GM12891 (cell line): ENCODE measurements at regions not wholly inside any gene's neighbourhood (a gene's known extent, or its start where the extent isn't known, plus 50 kb on each side); places are given as distances from the start of the nearest gene placed in this dataset.
A peak's percentile ranks its signal among the peaks of the same experiment; 100 is the strongest.

Source experiments
- DNase-seq: peaks from one replicate; pipeline ENCODE4 v3.0.0; 2011; ENCODE audit warnings: low spot score; ENCODE audit not compliant: insufficient read length
- FAIRE-seq: peaks from 2 replicates; lab custom pipeline; 2011; peaks lifted over from hg19 to GRCh38; lab: Jason Lieb, UNC
- PAX5 ChIP-seq: IDR thresholded peaks from 2 replicates; pipeline ENCODE4 v1.6.1; 2011; ENCODE audit warnings: low read length, moderate library complexity, mild to moderate bottlenecking; ENCODE audit not compliant: insufficient read depth, severe bottlenecking
- POLR2A ChIP-seq: IDR thresholded peaks from 2 replicates; pipeline ENCODE4 v1.6.1; 2011; ENCODE audit warnings: low read depth, low read length, control low read depth
- POLR2AphosphoS5 ChIP-seq: IDR thresholded peaks from 2 replicates; pipeline ENCODE4 v1.6.1; 2011; ENCODE audit warnings: low read depth, low read length, control low read depth
- POU2F2 ChIP-seq: IDR thresholded peaks from 2 replicates; pipeline ENCODE4 v1.6.1; 2011; ENCODE audit warnings: low read depth, mild to moderate bottlenecking, control low read depth, low read length, moderate library complexity
- SPI1 ChIP-seq: IDR thresholded peaks from 2 replicates; pipeline ENCODE4 v1.6.1; 2011; ENCODE audit warnings: low read depth, low read length, control low read depth
- TAF1 ChIP-seq: IDR thresholded peaks from 2 replicates; pipeline ENCODE4 v1.6.1; 2011; ENCODE audit warnings: low read depth, low read length, control low read depth

- FAIRE-seq (no peak), DNase-seq (no peak)
- TF ChIP-seq POU2F2: no peak
- no peak for TF ChIP-seq TAF1
- TF ChIP-seq POLR2AphosphoS5: no peak
- no peak for TF ChIP-seq POLR2A
- no peak for TF ChIP-seq PAX5
- TF ChIP-seq SPI1: no peak
Measured at GRCh38 chr10:22770270-22770669, 55.9 kb upstream of the PIP4K2A start.

GRCh38 chr10:22767859-22768258 lies 53.5 kb upstream of the PIP4K2A start:
- TF ChIP-seq POU2F2 (no peak), POLR2AphosphoS5 (no peak), TAF1 (no peak), SPI1 (no peak), PAX5 (no peak), POLR2A (no peak)
- DNase-seq (no peak), FAIRE-seq (no peak)

DNA sequence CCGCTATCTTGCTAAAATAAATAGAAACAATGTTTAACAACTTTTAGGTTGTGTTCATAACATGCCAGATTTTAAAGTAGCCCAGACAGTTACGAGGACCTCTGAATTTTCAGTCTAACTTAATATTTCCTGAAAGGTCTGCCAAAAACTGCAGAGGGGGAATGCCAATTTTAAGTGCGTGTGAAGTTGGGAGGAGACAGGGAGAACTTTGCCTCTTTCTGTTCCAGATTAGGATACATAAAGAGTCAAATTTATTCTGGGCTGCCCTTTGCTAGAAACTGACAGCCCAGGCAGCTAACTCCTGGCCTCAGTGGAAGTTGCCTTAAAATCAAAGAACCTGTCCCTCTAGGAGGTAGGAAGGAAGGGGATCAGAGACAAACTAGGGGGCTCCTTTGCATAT lies 52.3 kb upstream of the PIP4K2A start:
- FAIRE-seq (no peak), DNase-seq (no peak)
- TF ChIP-seq POLR2A (no peak), POLR2AphosphoS5 (no peak), PAX5 (no peak), POU2F2 (no peak), SPI1 (no peak), TAF1 (no peak)

DNA sequence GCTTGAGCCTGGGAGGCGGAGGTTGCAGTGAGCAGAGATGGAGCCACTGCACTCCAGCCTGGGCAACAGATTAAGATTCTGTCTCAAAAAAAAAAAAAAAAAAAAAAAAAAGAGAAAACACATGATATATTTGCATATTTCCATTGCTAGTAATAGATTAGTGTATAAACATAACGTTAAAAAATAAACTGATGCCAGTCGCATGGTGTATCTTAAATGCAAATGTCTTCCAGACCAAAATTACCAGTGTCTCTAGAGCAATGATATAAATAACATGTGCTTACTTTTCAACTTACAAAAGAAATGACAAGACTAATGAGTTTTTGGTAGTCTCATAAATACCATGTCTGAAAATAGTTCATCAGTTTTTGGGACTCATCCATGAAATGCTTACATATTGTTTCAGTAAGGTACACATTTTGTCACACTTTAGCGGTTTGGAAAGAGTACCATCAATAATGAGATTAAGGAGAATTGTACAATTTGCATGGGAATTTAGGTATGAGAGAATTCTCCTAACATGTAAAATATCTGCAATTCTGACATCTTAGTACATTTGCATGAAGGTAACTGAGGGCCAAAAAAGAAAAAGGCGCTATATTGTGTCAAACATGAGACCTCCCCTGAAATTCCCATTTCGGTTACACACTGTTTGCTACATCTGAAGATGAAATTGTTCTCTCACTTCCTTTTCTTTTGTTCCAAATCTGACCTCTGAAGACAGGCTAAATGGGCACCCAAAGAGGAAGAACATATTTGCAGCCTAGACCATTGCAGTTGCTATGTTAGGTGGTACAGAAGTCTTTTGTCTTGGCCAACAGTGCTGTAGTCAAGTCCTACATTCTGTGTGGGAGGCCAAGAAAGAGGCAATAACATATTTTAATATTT lies 51.5 kb upstream of the PIP4K2A start:
- no peak for TF ChIP-seq TAF1
- peak; percentile 85 for TF ChIP-seq SPI1
- DNase-seq: no peak

GRCh38 chr10:22764639-22765038 lies 50.3 kb upstream of the PIP4K2A start:
- DNase-seq (no peak), FAIRE-seq (no peak)
- no peak for TF ChIP-seq PAX5
- TF ChIP-seq POLR2A: no peak
- TF ChIP-seq POU2F2: no peak
- no peak for TF ChIP-seq SPI1
- no peak for TF ChIP-seq TAF1
- no peak for TF ChIP-seq POLR2AphosphoS5

More for the DNA sequence above, 51.5 kb upstream of the PIP4K2A start:
- peak; percentile 69 for FAIRE-seq
